Esophagus squamous epithelium (tissue), 5 donors: ENCODE measurements at regions not wholly inside any gene's neighbourhood (a gene's known extent, or its start where the extent isn't known, plus 50 kb on each side); places are given as distances from the start of the nearest gene placed in this dataset.

ENCODE experiments used
- DNase-seq: peaks from one replicate; lab custom pipeline; 2025; lab: John Stamatoyannopoulos, UW
- H3K27ac ChIP-seq, 4 donors: fragments of 200-600 bp; sonication (generic); one replicate each; pipeline ENCODE4 v1.5.1; 2016 to 2019; ENCODE audit warnings: mild to moderate bottlenecking in 1 of 4
- H3K27me3 ChIP-seq, 4 donors: fragments of 200-600 bp; sonication (generic); 1 replicate in 3 of 4; 2 replicates in 1 of 4; pipeline versions ENCODE4 v1.5.1 to v1.6.0; 2017 to 2021; ENCODE audit warnings: antibody characterized with exemption in 1 of 4
- H3K36me3 ChIP-seq, 3 donors: fragments of 200-600 bp; sonication (generic); one replicate each; pipeline ENCODE4 v1.5.1; 2016 to 2019
- H3K4me1 ChIP-seq, 3 donors: fragments of 200-600 bp; sonication (generic); one replicate each; pipeline ENCODE4 v1.5.1; 2017 to 2019
- H3K4me3 ChIP-seq, 4 donors: fragments of 200-600 bp; sonication (generic); 1 replicate in 3 of 4; 2 replicates in 1 of 4; pipeline ENCODE4 v1.5.1; 2016 to 2019; ENCODE audit warnings: mild to moderate bottlenecking in 2 of 4, moderate library complexity in 1 of 4
- H3K9me3 ChIP-seq, 3 donors: fragments of 200-600 bp; sonication (generic); one replicate each; pipeline ENCODE4 v1.5.1; 2016 to 2019
- CTCF ChIP-seq, 6 experiments: fragments of 450-650 bp in 4 of 6; fragments of 200-600 bp in 2 of 6; sonication (generic) in 2 of 6; IDR thresholded peaks; one replicate each; pipeline ENCODE4 v1.5.1; 2016 to 2019; ENCODE audit warnings: antibody characterized with exemption in 6 of 6, mild to moderate bottlenecking in 4 of 6, moderate library complexity in 4 of 6
- POLR2A ChIP-seq, 4 donors: fragments of 450-650 bp; IDR thresholded peaks; one replicate each; pipeline ENCODE4 v1.6.1; 2017; ENCODE audit warnings: antibody characterized with exemption in 4 of 4, mild to moderate bottlenecking in 4 of 4, moderate library complexity in 3 of 4
- WGBS, 2 donors: methylation state at CpG; one replicate each; pipeline ENCODE4 v1.1.5; 2018; 5-methylcytosine and 5-hydroxymethylcytosine counted together
- intact Hi-C: fragments of 100-400 bp; cut with DNase I; formaldehyde crosslinking; loops from one replicate; pipeline ENCODE4 v1.15.0; 2022
- donor health status: DM: yes; HTN: yes; CAD: no.

- Histone ChIP-seq H3K36me3 (no peaks in the 10 kb centered on the region), H3K27me3 (no peaks in the 10 kb centered on the region), H3K4me1 (no peaks in the 10 kb centered on the region), H3K27ac (no peak overlapping the region), H3K9me3 (no peaks in the 10 kb centered on the region), H3K4me3 (no peak overlapping the region)
- intact Hi-C loops: no loop called here
- no peak for DNase-seq
- WGBS, 2 donors: 80 to 84% methylated on average over 7 to 8 of the region's 8 CpGs
- TF ChIP-seq CTCF (IDR thresholded peaks at IDR 0.05) (no peak), POLR2A (IDR thresholded peaks at IDR 0.05) (no peak)
Observed at GRCh38 chr21:38938769-38939168, 133.0 kb downstream of the ETS2 start.

- intact Hi-C loops: no loop called here
- 54 to 59% methylated on average over 4 to 7 of the region's 7 CpGs for WGBS, 2 donors
- no peak for DNase-seq
- Histone ChIP-seq H3K27ac (no peak overlapping the region), H3K36me3 (no peaks in the 10 kb centered on the region), H3K9me3 (no peaks in the 10 kb centered on the region), H3K4me1 (no peaks in the 10 kb centered on the region), H3K4me3 (no peak overlapping the region), H3K27me3 (no peaks in the 10 kb centered on the region)
- TF ChIP-seq CTCF (IDR thresholded peaks at IDR 0.05) (no peak), POLR2A (IDR thresholded peaks at IDR 0.05) (no peak)
Observed at GRCh38 chr21:38938343-38938742, 132.6 kb downstream of the ETS2 start.

GRCh38 chr21:38937844-38938243 lies 132.1 kb downstream of the ETS2 start:
- no peak for TF ChIP-seq POLR2A (IDR thresholded peaks at IDR 0.05)
- no peak for TF ChIP-seq CTCF (IDR thresholded peaks at IDR 0.05)
- no peak overlapping the region for H3K27ac ChIP-seq

GRCh38 chr21:38937286-38937790 lies 131.6 kb downstream of the ETS2 start:
- no peaks in the 10 kb centered on the region for H3K4me1 ChIP-seq
- no peaks in the 10 kb centered on the region for H3K27me3 ChIP-seq
- no peak overlapping the region for H3K4me3 ChIP-seq
- H3K36me3 ChIP-seq: no peaks in the 10 kb centered on the region
- no peaks in the 10 kb centered on the region for H3K9me3 ChIP-seq
- no peak for DNase-seq
- no peak overlapping the region for H3K27ac ChIP-seq
- intact Hi-C loops: no loop called here
- TF ChIP-seq POLR2A (IDR thresholded peaks at IDR 0.05) (no peak), CTCF (IDR thresholded peaks at IDR 0.05) (no peak)
- WGBS, 2 donors: 72 to 96% methylated on average over 4 of the region's 4 CpGs

More at GRCh38 chr21:38937844-38938243, 132.1 kb downstream of the ETS2 start:
- Histone ChIP-seq H3K4me1 (no peaks in the 10 kb centered on the region), H3K9me3 (no peaks in the 10 kb centered on the region), H3K4me3 (no peak overlapping the region), H3K27me3 (no peaks in the 10 kb centered on the region), H3K36me3 (no peaks in the 10 kb centered on the region)
- intact Hi-C loops: no loop called here
- DNase-seq: no peak
- 27 to 53% methylated on average over 1 to 2 of the region's 3 CpGs for WGBS, 2 donors

- no peaks in the 10 kb centered on the region for H3K9me3 ChIP-seq
- no peaks in the 10 kb centered on the region for H3K36me3 ChIP-seq
- no peaks in the 10 kb centered on the region for H3K27me3 ChIP-seq
- WGBS, 2 donors: 69 to 72% methylated on average over 4 of the region's 4 CpGs
- no peak overlapping the region for H3K27ac ChIP-seq
- TF ChIP-seq CTCF (IDR thresholded peaks at IDR 0.05) (no peak), POLR2A (IDR thresholded peaks at IDR 0.05) (no peak)
- DNase-seq: no peak
- no peak overlapping the region for H3K4me3 ChIP-seq
- intact Hi-C loops: no loop called here
- no peaks in the 10 kb centered on the region for H3K4me1 ChIP-seq
Observed at GRCh38 chr21:38936240-38936639, 130.5 kb downstream of the ETS2 start.
